ENCODE measurements at regions not wholly inside any gene's neighbourhood (a gene's known extent, or its start where the extent isn't known, plus 50 kb on each side); places are given as distances from the start of the nearest gene placed in this dataset.

DNA sequence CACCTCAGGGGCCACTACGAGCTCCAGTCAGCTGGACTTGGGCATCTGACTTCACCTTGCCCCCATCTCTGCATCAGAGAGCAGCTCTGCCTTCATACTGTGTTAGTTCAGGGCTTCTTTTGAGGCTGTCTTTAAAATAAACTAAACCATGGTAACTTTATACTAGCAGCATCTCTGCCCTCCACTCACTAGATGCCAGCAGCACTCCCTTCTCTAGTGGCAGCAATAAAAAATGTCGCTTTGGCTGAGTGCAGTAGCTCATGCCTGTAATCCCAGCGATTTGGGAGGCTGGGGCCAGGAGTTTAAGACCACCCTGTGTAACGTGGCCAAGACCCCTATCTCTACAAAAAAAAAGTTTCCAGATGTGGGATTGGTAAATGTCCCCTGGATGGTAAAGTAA, 584.4 kb downstream of the INHBA start:
- DNase-seq = no peak

- DNase-seq = no peak
Observed at GRCh38 chr7:41117431-41117830, 585.5 kb downstream of the INHBA start.

DNA sequence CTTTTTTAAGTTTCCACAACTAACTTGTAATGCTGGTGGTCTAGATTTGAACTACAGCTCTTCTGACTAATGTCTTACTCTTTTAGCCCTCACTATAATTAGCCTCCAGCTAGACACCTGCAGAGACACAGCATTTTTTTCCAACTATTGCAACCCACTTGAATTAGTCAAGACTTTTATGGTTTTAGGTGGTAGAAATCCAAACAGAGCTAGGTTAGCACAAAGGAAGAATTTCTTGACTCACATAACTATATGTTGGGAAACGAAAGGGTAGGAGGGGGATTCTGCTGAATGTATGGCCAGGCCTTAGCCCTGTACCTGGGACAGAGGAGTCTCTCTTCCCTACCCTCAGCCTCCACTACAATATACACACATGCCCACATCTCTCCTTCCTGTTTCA, 586.1 kb downstream of the INHBA start:
- no peak for DNase-seq

GRCh38 chr7:41116337-41116736, 586.6 kb downstream of the INHBA start:
- DNase-seq = no peak

GRCh38 chr7:41114691-41115090, 588.2 kb downstream of the INHBA start:
- no peak for DNase-seq

- no peak for DNase-seq
Observed at GRCh38 chr7:41114131-41114530, 588.8 kb downstream of the INHBA start.

DNA sequence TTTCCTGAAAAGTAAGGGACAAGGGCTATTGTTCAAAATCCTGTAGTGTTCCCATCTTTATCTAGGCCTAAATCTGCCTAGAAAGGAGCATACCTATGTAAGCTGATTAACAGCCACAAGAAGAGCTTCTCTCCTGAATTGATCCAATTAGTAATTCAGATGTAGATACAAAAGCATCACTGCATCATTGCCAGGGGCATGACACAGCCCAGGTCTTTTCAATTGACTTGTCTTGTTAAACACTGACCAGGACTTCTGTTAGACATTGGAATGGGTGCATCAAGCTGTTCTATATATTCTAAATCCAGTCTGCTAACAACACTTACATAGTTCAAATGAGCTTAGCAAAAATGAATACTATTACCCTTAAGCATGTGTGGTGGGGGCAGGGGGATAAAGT, 589.2 kb downstream of the INHBA start:
- DNase-seq = no peak

GRCh38 chr7:41110186-41110585, 592.7 kb downstream of the INHBA start:
- DNase-seq = no peak

GRCh38 chr7:41108821-41109220, 594.1 kb downstream of the INHBA start:
- no peak for DNase-seq

GRCh38 chr7:41107938-41108448, 594.9 kb downstream of the INHBA start:
- no peak for DNase-seq

DNA sequence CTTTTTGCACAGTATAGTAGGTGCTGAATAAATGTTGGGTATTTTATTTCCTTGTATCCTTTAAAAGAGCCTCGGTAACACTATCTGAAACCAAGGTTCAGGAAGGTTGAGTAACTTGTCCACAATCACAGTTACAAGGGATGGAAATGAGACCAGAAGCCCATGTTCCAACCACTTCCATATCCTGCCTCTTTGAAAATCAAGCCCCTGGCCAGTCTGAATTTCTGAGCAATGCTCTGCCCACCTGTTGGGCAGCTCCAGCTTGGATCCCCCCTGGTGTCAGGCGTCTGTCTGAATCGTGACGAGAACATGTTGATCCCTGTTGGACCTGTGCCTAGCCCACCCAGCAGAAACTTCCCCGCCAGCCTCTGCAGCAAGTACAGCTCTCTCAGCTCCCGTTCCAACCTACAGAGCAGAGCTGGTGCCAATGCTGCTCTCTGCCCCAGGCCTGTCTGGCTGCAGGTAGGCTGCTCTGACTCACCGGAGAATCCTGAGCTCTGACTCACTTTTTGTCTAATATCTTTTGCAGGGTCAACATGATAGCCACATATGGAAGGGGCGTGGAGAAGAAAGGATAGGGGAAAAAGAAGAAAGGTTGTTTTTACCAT, 595.5 kb downstream of the INHBA start:
- no peak for DNase-seq

GRCh38 chr7:41104631-41105030, 598.3 kb downstream of the INHBA start:
- DNase-seq = no peak

GRCh38 chr7:41103331-41103730, 599.6 kb downstream of the INHBA start:
- no peak for DNase-seq

- no peak for DNase-seq
Observed at GRCh38 chr7:41098846-41099245, 604.0 kb downstream of the INHBA start.

GRCh38 chr7:41098402-41098801, 604.5 kb downstream of the INHBA start:
- DNase-seq = no peak

GRCh38 chr7:41097501-41097900, 605.4 kb downstream of the INHBA start:
- no peak for DNase-seq

DNA sequence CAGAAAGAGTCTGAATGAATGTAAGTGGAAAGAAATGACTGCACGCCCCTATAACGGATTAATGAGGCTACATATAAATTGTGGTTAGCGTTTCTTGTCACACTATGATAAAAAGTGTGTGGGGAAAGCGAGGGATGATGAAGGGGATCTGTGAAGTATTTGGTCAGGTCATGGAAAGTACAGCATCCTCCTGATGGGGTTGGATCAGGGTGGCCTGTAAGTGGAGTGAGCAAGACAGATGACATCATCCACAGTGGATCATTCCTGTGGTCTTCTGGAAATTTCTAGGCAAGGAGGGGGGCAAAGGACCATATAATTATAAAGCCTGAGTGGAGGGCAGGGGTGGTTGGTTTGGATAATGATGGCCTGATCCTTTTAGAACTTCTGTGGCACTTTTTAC, 606.0 kb downstream of the INHBA start:
- DNase-seq = no peak

DNA sequence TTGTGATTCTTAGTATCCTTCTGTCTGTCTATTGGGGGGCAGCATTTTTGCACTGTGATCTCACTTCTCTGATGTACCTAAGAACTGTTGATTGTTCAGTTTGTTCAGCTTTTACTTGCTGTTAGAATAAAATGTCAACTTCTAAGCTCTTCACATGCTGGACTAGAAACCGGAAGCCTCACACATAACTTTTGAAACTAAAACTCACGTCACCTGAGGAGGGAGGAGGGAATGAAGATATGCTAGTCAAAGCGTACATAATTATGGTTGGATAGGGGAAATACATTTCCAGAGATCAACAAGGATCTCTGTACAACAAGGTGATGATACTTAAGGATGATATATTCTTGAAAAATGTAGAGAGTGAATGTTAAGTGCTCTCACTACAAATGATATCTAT, 609.7 kb downstream of the INHBA start:
- DNase-seq = no peak

DNA sequence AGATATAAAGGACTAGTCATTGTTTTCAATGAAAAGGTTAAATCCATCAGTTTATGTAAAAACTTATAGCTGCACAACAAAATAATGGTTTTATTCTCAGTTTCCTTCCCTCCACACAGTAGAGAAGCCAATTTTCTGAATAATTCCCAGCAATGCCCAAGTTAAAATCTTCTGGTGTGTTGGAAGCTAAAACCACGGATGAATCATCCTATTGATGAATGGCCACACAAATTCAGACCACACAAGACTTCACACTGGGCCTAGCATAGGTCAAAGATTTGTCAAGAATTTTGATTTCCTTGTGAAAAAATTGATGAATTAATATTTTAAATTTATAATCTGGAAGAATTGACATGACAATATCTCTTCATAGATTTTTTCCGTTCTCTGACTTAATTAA, 617.6 kb downstream of the INHBA start:
- DNase-seq = no peak

DNA sequence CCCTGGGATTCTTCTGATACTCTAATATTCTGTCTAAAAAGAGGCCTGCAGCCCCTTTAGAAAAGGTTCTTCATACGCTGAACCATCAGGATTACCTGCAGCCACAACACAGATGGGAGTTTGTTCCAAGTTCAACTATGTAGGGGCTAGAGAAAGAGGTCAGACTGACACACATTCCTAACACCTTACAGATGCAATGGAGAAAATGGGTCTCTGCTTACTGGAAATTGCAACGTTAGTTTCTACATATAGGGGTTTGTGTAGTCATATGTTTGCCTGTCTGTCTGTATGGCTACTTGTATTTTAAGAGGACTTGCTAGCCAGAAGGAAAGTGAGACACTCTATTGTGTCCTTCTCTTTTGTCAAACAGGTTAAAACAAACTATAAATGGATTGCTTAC, 618.5 kb downstream of the INHBA start:
- no peak for DNase-seq

DNA sequence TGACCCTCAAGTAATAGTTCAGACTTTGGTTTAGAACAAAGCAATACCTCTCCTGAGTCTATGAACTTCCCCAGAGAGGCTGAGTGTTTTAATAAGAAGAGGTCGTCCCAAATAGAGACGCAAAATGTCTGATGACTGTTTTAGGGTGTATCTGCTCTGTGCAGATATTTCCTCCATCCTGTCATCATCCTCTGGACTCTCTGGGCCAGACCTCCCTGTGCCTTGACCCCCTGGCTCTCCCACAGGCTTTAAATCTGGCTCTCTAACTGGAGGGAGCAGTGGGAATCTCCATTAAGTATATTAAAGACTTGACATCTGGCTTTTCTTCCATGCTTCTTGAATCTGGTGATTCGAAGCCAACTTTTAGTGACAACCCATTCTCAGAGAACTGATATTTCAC, 633.3 kb downstream of the INHBA start:
- no peak for DNase-seq

GRCh38 chr7:41067576-41067975, 635.3 kb downstream of the INHBA start:
- no peak for DNase-seq

DNA sequence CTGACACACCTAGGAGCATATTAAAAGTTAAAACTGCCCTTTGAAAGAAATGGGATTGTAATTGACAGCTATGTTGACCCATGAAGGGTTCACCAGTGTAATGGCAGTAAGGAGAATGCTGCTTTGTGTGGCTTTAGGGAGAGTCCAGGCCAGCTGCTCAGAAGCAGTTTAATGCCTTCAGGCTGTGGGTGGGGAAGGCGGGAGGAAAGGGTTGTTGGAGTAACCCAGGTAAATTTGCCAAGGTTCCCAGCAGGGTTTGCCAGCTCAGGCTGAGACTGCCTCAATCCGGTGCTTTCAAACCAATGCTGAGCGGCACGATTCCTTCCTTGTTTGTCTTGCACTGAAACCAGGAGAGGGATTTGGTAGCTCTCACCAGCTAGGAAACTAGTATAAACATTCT, 637.2 kb downstream of the INHBA start:
- no peak for DNase-seq

DNA sequence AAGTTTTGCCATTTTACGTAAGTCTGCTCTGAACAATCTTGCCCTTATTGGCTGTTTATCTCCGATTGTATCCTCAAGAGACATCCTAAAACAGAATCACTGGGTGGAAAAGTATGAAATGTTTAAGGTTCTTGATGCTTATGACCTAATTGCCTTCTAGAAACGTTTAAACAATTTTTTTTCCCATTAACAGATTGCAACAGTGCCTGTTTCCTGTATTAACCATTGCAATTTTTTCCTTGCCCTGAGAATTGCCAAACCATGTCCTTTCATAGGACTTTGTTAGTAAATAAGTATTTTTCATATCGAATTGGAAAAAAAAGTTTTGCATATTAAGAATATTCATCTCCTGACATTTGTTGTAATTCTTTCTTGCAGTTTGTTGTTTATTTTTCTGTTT, 639.8 kb downstream of the INHBA start:
- no peak for DNase-seq

DNA sequence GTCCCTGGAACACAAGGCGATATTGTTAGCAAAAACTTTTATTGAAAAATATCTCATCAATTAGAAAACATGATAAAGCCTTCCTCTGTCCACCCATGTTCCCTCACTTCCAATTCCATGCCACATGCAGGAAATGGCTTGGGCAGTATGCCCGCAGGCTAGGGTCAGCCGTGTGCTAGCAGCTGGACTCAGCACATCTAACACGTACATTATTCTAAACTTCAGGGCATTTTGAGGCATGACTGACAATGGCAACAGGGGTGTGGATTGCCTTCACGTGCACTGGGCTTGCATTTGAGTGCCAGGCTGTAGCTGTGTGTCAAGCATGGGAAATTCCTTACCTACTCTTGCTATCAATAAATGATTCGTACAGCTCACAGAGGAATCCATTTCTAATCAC, 642.1 kb downstream of the INHBA start:
- no peak for DNase-seq

DNA sequence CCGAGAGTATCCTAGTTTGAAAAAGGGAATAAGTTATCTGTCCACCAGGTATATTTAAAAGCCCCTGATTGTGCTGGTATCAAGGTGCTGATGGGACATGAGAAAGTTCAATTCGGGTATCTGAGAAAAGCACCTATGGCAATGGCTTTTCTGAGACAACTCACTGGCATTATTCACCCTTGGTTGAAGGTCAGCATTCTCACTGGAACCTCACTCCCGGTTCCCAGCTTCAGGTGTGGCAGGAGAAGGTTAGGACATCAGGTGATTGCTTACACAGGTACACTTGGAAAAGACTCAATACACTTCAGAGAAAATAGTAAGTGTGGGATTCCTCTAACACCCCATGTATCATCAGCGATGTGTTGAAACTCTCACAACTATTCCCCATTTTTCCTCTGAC, 643.1 kb downstream of the INHBA start:
- no peak for DNase-seq

Measured in CD4-positive, alpha-beta T cell treated with Interleukin-21 for 1 hour (primary cell).